NOMO-1 treated with dmso at 0.1 percent for 144 hours (cell line): ENCODE measurements at regions not wholly inside any gene's neighbourhood (a gene's known extent, or its start where the extent isn't known, plus 50 kb on each side); places are given as distances from the start of the nearest gene placed in this dataset.

Experiments used
- DNase-seq: peaks from one replicate; lab custom pipeline; 2025; ENCODE audit not compliant: unreplicated experiment; lab: John Stamatoyannopoulos, UW

DNA sequence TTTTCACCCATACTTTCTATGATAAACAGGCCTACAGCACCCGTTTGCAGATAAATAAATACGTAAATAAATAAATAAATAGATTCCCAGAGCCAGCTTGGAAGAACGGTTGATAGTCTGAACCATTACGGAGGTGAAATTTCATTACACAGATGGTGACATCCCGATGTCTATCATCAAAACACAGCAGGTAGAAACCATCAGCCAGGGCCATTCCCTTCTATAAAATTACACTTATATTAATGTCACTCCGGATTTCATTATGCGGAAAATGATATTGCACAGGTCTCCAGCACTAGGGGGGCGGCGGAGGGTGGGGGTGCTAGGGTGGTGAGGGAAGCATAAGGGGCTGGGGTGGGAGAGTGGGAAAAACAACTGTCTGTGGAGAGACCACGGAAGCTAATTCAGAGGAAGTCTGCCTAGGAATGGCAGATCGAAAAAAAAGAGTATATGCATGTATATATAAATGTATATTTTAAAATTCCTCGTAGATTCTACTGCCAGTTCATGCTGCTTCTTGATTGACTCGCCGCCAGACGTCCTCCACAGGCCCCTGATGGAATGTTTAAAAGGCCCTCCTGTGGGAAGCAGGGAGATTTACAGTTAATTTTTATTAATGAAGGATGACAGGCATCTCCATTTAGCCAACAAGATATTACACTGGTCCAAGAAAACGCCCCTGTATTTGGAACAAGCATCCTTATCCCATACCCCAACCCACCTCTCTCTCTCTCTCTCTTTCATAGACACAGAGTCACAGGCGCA is 1906.0 kb upstream of the PIK3C3 start:
- DNase-seq, result no peak

DNA sequence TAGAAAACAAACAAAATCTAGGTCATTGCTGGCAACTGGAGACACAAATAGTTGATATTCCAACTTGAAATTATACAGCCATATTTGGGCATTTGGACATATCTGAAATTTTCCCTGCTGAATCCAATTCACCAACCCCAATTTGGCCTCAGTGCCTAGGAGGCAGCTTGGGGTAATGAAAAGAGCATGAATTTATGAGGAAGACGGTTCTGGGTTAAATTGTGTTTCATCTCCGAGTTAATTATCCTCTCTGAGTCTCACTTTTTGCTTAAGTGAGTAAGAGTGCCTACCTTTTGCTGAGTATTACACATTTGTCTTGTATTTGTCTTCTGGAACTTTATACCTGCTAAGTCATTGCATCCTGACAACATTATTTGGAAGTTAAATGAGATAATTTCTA is 1906.8 kb upstream of the PIK3C3 start:
- no peak for DNase-seq

DNA sequence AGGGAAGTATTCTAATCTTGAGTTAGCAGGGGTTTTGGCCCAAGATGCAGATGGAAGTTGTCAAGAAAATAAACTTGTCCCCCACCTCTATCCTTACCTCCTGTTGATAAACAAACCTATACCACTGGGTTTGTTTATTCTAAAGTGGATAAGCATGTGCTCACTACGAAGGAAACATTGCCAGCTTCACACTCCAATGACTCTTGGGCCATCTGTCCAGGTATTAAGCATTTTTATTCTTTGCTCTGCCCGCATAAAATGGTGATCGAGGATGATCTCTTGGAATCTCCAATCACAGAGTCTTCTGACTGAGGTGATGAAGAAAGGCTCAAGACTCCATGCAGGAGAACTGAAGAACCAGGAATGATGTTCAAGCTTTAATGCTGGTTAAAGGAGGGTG is 1908.4 kb upstream of the PIK3C3 start:
- no peak for DNase-seq

DNA sequence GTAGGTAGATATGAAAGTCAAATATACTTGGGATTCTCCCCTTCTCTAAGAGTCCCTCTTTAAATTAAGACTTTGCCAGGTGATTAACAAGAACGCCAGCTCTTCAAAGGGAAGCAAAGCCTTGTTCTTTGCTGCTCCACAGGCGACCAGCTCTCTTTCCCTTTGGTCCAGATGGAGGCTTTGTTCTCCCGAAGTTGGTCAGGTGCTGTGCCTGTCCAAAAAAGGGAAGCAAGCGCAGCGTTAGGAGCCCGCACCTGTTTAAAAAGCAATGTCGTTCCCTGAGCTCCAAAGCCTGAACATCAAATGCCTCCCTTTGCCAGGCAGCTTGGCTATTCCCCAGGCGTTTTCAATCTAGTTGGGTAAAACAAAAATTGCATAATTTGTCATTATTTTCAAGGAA is 1913.1 kb upstream of the PIK3C3 start:
- DNase-seq, result no peak

DNA sequence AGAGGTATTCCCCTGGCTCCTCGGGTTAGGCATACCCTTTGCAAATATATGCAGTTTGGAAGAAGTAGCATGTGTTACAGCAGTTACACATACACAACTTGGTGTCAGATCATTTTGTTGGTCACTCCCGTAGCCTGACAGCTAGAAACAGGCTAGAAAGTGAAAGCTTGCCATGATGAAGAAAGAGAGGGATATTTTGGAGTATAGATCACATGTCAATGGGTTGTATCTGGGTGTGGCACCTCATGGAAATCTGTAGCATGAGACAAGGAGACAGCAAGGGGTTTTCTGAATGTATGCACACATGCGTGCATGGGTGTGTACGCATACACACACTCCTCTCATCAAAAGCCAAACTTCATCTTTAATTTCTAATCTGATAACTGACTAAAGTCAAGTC is 1914.5 kb upstream of the PIK3C3 start:
- DNase-seq, result no peak

DNA sequence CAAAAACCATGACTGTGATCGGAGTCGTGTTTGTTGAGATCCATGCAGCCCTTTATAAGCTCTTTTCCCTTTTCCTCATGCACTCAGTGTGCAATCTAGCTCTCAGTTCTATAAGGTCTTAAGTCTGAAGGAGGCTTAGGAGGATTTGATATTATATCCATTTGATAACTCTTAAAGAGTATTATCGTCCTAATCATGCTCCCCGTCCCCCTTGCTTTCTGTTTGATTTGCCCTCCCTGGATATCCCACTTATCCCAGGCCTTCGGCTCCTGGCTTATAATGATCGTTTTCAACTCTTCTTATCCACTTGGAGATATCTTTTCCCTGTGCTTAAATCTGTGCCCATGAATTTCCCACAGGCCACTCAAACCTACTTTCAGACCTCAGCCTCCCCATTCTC is 1917.7 kb upstream of the PIK3C3 start:
- no peak for DNase-seq

DNA sequence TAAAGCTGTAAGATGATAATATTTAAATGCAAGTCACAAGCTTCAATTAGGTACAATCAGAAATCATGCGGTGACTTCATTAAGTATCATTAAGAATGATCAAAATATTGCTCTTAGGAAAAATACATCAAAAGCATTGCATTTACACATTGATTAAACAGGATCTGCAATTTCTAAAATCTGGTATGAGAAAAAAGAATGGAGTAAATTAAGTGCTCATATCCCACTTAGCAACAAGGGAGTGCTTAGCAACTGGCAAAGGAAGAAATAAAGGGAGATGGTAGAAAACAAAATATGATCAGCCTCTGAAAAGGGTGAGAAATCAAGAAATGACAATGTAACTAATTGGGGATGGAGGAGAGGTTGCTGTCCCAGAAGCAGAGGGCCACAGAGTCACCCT is 1918.2 kb upstream of the PIK3C3 start:
- no peak for DNase-seq

DNA sequence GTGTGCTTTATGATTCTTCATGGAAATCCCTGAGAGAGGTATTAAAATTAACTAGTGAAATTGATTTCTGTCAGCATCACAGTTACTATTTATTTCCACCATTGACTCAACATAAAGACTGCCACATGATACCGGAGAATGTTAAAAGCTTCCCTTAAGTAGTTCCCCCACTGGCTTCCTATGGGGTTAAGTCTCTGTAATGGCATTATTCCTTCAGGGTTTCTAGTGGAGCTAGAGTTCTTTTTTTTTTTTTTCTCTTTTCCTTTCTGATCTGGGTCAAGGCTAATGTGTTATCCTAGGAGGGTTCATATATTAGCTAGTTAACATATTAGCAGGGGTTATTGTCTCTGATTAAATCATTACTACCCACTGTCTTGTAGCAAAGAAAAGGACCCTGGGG is 1919.1 kb upstream of the PIK3C3 start:
- DNase-seq, result no peak

DNA sequence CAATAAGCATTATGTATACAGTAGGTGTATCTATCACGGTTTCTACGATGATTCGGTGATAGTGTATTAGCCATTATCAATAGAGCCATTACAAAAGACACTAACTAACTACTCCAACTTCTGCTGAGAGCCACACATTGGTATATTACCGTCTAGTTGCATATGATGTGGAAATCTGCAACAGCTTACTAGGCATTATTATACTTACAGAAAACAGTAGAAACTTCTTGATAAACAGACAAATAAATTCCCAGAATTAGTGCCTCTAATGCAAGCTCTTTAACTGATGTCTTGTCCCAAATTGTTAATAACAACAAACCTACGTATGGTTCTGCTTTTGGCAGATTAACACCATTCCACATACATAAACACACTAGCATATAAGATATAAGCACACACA is 1923.0 kb upstream of the PIK3C3 start:
- no peak for DNase-seq

DNA sequence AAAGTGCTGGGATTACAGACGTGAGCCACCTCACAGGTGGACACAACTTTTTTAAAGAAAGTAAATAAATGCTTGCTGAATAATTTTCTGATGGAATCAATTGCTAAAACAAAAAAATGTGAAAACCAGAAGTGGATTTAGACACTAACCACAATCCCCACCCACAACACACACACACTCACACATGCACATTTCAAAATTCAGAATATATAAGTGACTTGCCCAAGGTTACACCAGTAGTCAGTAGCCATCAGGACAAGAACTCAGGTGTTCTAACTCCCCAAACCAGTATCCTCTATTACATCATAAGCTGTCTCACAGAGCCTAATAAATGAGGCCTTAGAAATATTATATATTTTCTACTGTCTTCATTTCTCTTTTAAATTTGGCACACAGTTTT is 1923.6 kb upstream of the PIK3C3 start:
- no peak for DNase-seq

DNA sequence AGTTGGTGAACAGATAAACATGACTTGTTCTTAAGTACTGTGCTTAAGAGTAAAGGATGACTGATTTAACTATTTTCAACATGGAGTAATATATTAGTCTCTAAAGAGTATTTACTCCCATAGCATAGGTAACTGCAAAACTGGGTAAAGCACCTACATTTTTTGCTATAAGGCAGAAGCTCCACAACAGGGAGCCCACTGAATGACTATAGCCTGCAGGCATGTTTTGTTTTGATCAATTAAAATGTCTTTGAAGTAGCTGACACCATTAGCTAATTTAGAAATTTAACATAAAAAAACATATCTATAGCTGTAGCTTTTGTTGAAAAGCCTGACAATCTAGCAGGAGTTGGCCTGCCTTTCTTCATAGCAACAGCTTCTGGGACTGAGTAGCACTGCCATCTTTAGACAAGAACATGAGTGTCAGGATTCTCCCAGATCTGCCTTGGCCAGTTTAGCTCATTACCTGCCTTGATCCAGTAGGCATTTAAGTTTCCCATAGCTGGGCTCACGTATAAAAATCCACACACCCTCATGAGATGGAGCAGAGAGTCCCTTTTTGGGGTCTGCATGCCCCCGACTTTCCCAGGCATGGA is 1935.1 kb upstream of the PIK3C3 start:
- DNase-seq, result no peak

DNA sequence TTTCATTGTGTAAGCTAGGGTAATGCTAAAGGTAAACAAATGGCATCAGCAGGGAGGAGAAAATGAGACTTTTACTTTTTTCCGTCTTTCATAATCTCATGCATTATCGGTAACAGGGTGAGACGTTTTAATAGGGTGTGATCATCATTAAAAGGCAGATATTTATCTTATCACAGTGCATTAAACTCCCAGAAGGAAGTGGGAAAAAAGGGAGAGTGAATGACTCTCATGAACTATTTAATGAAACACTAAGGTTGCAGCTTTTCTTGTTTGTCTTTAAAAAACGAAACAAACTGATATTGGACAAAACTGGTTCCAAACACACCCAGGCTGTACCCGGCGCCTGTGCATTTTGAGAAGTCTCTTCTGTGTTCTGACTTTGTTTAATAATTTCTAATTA is 1936.8 kb upstream of the PIK3C3 start:
- no peak for DNase-seq

DNA sequence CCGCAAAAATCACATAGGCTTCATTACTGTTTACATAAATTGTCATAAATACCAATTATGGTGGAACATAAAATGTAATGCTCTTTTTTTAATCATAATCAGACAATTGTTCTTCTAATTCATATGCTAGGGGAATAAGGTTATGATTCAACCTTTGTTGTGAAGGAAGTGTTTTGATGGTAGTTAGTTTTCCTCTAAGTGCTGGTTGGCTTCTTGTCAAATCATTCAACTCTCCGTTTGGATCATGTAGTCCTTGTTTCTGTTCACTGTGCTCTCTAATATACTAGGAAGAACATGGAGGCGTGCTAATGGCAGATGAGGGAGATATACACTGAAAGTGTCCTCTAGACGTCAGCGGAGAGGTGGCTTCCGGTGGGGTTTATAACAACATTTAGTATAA is 1938.0 kb upstream of the PIK3C3 start:
- no peak for DNase-seq

DNA sequence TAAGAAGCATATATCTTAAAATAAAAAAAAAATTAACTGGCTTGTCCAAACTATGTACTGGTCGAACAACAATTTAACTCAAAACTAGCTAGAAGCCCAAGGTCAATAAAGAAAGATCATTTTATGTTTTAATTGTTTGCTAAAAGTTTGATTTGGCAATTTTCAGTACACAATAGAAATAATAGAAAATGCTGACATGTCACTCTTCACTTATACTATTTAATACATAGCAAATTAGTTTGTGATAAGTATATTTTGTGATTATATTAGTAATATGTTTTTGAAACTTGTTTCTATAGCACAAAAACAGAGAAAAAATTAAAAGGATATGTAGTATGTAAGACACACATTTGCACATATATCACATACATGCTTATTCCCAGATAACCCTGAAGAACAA is 1938.6 kb upstream of the PIK3C3 start:
- DNase-seq, result no peak

DNA sequence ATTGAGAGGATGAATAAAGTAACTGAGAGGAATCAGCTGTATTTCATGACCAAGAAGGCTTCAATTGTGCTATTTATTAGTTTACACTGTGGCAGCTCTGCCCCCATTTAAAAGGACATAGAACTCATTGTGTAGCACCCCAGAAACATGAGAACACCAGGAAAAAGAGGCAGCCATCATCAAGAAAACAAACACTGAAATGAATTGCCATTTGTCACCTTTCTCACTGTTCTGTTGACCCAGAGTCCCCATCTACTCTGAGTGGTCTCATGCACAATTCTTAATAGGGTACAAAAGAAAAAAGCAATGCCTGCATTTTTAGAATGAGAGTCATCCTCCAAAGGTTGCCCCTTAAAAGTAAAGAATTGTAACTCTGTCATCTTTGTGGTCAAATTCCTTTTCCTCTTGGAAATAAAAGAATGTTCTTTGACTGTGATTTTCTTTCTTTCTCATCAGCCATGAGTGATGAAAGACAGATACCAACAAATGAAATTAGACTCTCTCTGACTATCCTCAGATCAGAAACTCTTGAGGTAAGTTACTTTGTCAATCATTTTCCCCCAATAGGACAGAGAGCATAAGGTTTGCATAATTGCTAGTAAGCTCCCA is 1941.9 kb upstream of the PIK3C3 start:
- DNase-seq, result no peak

DNA sequence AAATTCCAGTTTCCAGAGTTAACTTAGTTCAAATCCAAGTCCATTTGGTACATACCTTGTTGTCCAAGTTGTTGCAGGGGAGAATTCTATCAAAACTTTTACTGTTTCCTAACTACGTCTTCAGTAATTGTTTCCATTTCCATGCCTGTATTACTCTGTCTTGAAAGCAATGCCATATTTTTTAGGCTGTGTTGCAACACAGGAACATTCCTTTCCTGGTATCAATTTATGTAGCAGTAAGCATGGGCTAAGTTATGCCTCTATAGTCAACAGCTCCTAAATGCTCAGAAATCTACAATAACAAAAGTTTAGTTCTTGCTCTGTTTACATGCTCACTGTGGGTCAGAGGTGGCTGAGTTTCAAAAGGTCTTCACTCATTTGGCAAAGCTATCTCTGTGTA is 1943.8 kb upstream of the PIK3C3 start:
- DNase-seq, result no peak

DNA sequence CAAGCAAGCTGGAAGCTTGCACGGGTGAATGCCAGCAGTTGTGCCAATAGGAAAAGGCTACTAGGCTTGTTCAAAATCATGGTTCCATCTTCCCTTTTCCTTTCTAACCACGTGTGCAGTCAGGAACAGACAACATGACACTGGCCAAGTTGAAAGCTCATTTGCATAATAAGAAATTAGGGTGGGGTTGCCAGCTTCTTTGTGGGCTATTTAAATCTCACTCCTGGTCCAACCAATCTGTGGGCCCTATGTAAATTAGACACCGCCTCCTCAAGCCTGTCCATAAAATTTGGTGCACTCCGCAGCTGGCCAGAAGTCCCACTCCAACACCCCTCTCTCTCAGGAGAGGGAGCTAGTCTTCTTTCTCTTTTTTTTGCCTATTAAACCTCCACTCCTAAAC is 1948.4 kb upstream of the PIK3C3 start:
- no peak for DNase-seq

DNA sequence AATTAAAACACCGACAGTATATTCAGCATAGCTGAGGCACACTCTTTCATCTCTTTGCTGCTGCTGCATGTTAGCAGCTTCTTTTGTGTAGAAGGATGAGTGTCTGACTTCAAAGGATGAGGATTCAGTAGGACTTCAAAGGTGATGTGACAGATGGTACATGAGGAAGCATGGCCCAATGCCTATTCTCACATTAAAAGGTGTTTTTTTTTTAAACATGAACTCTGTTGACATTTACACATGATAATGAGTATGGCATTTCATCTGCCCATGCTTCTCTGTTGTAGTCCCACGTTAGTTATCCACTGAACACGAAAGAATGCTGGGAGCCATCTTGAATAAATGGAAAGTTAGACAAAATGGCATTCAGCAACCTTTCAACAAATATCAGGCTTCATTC is 1950.8 kb upstream of the PIK3C3 start:
- no peak for DNase-seq

DNA sequence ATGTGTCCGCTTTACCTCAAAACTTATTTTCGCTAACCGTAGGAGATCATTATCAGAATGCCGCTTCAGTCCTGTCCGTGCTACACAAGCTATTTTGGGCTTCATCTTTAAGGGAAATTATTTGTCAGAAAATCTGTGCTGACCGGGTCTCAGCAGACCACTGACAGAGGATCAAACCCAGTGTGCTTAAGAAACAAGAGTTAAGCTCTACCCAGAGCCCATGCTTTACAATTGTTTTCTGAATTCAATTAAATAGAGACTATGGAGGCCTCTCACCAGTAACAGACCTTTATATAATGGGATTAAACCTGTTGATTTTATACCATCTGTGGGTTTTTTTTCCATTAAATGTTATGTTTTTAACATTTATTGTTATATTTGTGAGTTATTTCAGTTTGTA is 1956.7 kb upstream of the PIK3C3 start:
- no peak for DNase-seq

DNA sequence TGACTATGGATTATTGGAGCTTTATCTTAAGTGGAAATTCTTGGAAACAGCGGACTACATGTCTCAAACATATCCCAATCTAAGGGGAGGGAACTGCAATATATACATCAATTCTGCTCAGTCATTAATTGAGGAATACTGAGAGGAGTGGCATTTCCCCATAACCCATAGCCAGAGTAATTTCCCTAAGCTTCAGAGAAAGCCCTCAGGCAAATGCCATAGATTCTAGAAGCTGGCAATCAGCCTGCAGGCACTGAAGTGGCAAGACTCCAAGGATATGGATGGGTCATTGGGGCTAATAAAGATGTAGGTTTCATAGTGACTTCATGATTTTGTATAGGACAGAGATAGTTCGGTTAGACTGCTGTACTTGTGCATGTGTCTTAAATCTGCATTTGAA is 1960.5 kb upstream of the PIK3C3 start:
- DNase-seq, result no peak

DNA sequence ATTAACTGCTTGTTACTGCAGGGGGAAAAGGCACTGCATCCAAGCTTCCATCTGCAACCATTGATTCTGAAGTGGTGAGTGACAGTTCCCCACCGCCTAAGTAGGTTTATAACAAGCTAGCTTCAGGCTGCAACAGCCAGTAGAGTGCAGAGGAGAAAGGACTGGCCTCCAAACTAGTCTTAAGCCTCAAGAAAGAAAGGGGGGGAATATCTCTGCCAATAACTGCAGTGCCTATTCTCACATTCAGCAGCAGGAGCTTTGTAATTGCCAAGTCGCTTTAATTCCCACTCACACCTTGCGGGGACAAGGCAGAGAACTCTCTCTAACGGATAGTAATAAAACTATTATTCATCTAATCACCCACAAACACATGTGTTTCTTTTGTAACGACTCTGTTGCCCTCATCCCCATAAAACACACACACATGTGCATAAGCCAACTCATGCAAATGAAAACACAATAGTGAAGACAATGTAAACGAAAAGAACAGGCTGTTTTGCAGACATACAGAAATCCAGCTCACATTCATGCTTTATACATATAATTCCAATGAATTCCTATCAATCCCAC is 1963.3 kb upstream of the PIK3C3 start:
- no peak for DNase-seq

DNA sequence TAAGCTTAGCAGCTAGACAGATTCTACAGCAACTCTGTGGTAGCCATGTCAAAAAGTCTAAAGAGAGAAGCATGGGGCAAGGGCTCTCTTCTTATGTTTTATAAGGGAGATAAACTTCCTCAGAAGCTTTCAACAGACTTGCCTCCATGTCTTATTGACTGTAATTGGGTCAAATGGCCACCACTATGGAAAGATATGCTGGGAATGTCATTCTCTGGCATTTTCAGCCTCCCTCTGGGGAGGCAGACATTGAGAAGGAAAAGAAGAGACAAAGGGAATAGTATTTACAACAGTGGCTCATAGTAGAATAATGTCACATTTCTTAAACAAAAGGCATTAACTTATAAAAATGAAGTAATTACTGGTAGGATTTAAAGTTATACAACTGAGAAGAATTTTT is 1964.5 kb upstream of the PIK3C3 start:
- DNase-seq, result no peak
